ENCODE measurements at regions not wholly inside any gene's neighbourhood (a gene's known extent, or its start where the extent isn't known, plus 50 kb on each side); places are given as distances from the start of the nearest gene placed in this dataset.

- Histone ChIP-seq H3K27ac (no peak overlapping the region), H3K36me3 (no peaks in the 10 kb centered on the region), H3K9me3 (no peaks in the 10 kb centered on the region), H3K4me3 (no peak overlapping the region), H3K4me1 (peaks cover 0 to 8% (median 4%) of the 10 kb centered on the region in 4 donors), H3K27me3 (no peaks in the 10 kb centered on the region)
- 66% methylated on average over 3 of the region's 3 CpGs for WGBS, 2 donors
- no peak for DNase-seq
- ATAC-seq (ENCODE audit: low FRiP score in 2 of 2): no peak
- TF ChIP-seq POLR2A (IDR thresholded peaks at IDR 0.05): no peak
- no peak for TF ChIP-seq EP300 (IDR thresholded peaks at IDR 0.05)
- no peak for TF ChIP-seq POLR2AphosphoS5 (IDR thresholded peaks at IDR 0.05)
- TF ChIP-seq, protein P1, sequence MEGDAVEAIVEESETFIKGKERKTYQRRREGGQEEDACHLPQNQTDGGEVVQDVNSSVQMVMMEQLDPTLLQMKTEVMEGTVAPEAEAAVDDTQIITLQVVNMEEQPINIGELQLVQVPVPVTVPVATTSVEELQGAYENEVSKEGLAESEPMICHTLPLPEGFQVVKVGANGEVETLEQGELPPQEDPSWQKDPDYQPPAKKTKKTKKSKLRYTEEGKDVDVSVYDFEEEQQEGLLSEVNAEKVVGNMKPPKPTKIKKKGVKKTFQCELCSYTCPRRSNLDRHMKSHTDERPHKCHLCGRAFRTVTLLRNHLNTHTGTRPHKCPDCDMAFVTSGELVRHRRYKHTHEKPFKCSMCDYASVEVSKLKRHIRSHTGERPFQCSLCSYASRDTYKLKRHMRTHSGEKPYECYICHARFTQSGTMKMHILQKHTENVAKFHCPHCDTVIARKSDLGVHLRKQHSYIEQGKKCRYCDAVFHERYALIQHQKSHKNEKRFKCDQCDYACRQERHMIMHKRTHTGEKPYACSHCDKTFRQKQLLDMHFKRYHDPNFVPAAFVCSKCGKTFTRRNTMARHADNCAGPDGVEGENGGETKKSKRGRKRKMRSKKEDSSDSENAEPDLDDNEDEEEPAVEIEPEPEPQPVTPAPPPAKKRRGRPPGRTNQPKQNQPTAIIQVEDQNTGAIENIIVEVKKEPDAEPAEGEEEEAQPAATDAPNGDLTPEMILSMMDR (IDR thresholded peaks at IDR 0.05): no peak
Observed at GRCh38 chr13:50404116-50404515, 388.9 kb downstream of the KCNRG start.

DNA sequence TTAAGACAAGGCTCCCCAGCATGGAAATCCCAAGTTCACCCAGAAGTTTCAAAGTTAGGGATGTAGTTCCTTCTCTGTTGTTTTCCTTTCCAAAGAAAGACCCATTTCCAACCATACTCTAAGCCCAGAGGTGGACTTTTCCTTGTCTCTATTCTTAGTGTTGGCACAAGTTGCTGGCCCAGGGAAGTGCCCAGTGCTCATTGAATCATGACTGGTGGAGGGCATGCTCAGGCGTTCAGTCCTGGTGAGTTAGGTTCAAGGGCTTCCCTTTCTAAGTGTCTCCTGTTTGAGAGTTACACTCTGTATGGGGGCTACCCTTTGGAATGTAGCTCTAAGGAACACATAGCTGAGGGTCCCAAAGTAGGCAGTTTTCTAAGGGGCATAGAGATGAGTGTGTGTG lies 389.5 kb downstream of the KCNRG start:
- Histone ChIP-seq H3K9me3 (no peaks in the 10 kb centered on the region), H3K27ac (no peak overlapping the region), H3K4me3 (no peak overlapping the region), H3K4me1 (peaks cover 0 to 8% (median 4%) of the 10 kb centered on the region in 4 donors), H3K36me3 (no peaks in the 10 kb centered on the region), H3K27me3 (no peaks in the 10 kb centered on the region)
- ATAC-seq (ENCODE audit: low FRiP score in 2 of 2) (no peak), DNase-seq (no peak)
- TF ChIP-seq, protein P1 (IDR thresholded peaks at IDR 0.05): no peak
- TF ChIP-seq POLR2A (IDR thresholded peaks at IDR 0.05) (no peak), POLR2AphosphoS5 (IDR thresholded peaks at IDR 0.05) (no peak), EP300 (IDR thresholded peaks at IDR 0.05) (no peak)
- 77 to 88% methylated on average over 1 of the region's 1 CpG for WGBS, 2 donors

GRCh38 chr13:50406831-50407230 lies 391.6 kb downstream of the KCNRG start:
- DNase-seq: no peak
- Histone ChIP-seq H3K27ac (no peak overlapping the region), H3K4me3 (no peak overlapping the region), H3K9me3 (no peaks in the 10 kb centered on the region), H3K4me1 (peaks cover 0 to 9% (median 4%) of the 10 kb centered on the region in 4 donors), H3K36me3 (no peaks in the 10 kb centered on the region), H3K27me3 (no peaks in the 10 kb centered on the region)
- ATAC-seq (ENCODE audit: low FRiP score in 2 of 2): no peak
- TF ChIP-seq POLR2AphosphoS5 (IDR thresholded peaks at IDR 0.05) (no peak), POLR2A (IDR thresholded peaks at IDR 0.05) (no peak), EP300 (IDR thresholded peaks at IDR 0.05) (no peak)
- TF ChIP-seq, protein P1 (IDR thresholded peaks at IDR 0.05): no peak
- whole genome bisulfite sequencing, 2 donors: 93 to 97% methylated on average over 3 of the region's 3 CpGs

DNA sequence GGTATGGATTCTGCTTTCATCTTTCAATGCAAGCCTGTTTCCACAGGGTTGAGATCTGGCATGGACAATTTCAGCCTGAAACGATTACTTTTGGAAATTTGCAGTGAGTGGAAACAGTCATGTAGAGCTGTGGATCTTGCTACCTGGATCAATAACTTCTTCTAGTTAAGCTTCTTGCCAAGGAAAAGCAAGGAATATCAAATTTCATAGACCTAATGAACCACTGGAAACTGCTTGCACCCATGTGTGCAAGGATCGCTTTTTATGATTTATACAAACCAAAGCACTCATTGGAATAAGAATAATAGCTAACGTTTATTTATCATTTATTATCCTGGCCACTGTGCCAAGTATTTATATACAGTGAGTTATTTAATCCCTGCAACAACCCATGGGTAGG lies 392.8 kb downstream of the KCNRG start:
- WGBS, 2 donors: 64 to 72% methylated on average over 3 of the region's 3 CpGs
- H3K27me3 ChIP-seq: no peaks in the 10 kb centered on the region

DNA sequence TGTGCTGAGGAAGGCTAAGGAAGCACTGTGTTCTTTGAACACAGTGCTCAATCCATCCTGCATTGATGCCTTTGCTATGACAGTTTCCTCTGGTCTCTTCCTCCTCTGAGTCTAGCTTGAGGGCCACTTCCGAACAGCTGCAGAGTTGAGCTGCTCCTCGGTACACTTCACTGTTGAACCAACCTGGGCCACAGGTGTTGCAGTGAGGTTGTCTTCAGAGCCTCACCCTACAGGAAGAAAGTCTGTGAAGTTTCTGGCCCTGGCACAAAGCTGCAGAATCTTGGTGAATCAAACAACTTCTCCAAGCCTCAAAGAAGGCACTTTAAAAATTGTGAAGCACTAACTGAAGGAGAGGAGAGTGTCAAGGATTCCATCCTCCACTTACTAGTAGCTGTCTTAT lies 394.0 kb downstream of the KCNRG start:
- Histone ChIP-seq H3K4me3 (no peak overlapping the region), H3K27me3 (no peaks in the 10 kb centered on the region), H3K4me1 (peaks cover 0 to 5% (median 0%) of the 10 kb centered on the region in 4 donors), H3K9me3 (no peaks in the 10 kb centered on the region), H3K36me3 (no peaks in the 10 kb centered on the region), H3K27ac (no peak overlapping the region)
- ATAC-seq (ENCODE audit: low FRiP score in 2 of 2) (no peak), DNase-seq (no peak)
- whole genome bisulfite sequencing, 2 donors: 82 to 85% methylated on average over 2 of the region's 2 CpGs
- TF ChIP-seq POLR2AphosphoS5 (IDR thresholded peaks at IDR 0.05) (no peak), EP300 (IDR thresholded peaks at IDR 0.05) (no peak), POLR2A (IDR thresholded peaks at IDR 0.05) (no peak)
- TF ChIP-seq, protein P1 (IDR thresholded peaks at IDR 0.05): no peak

More for the DNA sequence above, 392.8 kb downstream of the KCNRG start:
- ATAC-seq (ENCODE audit: low FRiP score in 2 of 2) (no peak), DNase-seq (no peak)
- no peak overlapping the region for H3K27ac ChIP-seq
- H3K4me1 ChIP-seq: peaks cover 0 to 7% (median 3%) of the 10 kb centered on the region in 4 donors
- H3K4me3 ChIP-seq: no peak overlapping the region
- H3K36me3 ChIP-seq: no peaks in the 10 kb centered on the region
- no peaks in the 10 kb centered on the region for H3K9me3 ChIP-seq
- no peak for TF ChIP-seq EP300 (IDR thresholded peaks at IDR 0.05)
- TF ChIP-seq POLR2A (IDR thresholded peaks at IDR 0.05): no peak
- TF ChIP-seq, protein P1 (IDR thresholded peaks at IDR 0.05): no peak
- TF ChIP-seq POLR2AphosphoS5 (IDR thresholded peaks at IDR 0.05): no peak
